Natural killer cell (primary cell): ENCODE measurements at regions not wholly inside any gene's neighbourhood (a gene's known extent, or its start where the extent isn't known, plus 50 kb on each side); places are given as distances from the start of the nearest gene placed in this dataset.

Source experiments
- ATAC-seq, 3 donors: fragments of 150-1000 bp in 2 of 3; fragments of 200-7000 bp in 1 of 3; cut with Tn5 transposase; 1 replicate in 1 of 3; 2 replicates in 2 of 3; pipeline ENCODE4 v1.10.0; 2021; ENCODE audit warnings: mild to moderate bottlenecking in 2 of 3, moderate library complexity in 2 of 3
- DNase-seq, 2 donors: peaks; one replicate each; pipeline versions ENCODE4 v3.0.0 to v3.0.0-alpha.2; 2013 to 2021; ENCODE audit warnings: mixed read lengths in 1 of 2
- H3K27ac ChIP-seq: one replicate; pipeline ENCODE4 v1.5.1; 2013; ENCODE audit warnings: mild to moderate bottlenecking, low read length
- H3K27me3 ChIP-seq: one replicate; pipeline ENCODE4 v1.6.1; 2013; ENCODE audit warnings: low read length; ENCODE audit not compliant: control insufficient read depth, insufficient read depth
- H3K36me3 ChIP-seq: one replicate; pipeline ENCODE4 v1.6.1; 2013; ENCODE audit warnings: low read length; ENCODE audit not compliant: control insufficient read depth, insufficient read depth
- H3K4me1 ChIP-seq: one replicate; pipeline ENCODE4 v1.6.1; 2013; ENCODE audit warnings: low read length; ENCODE audit not compliant: control insufficient read depth, insufficient read depth
- H3K4me3 ChIP-seq: one replicate; pipeline ENCODE4 v1.5.1; 2013; ENCODE audit warnings: low read length
- H3K9me3 ChIP-seq: one replicate; pipeline ENCODE4 v1.6.1; 2013; ENCODE audit warnings: low read length; ENCODE audit not compliant: control insufficient read depth, insufficient read depth
- H3K27ac Mint-ChIP-seq, 2 donors: one replicate each; pipeline ENCODE4 v1.8.0; 2022; ENCODE audit warnings: mild to moderate bottlenecking in 2 of 2, mixed read lengths in 2 of 2, moderate library complexity in 1 of 2
- H3K27me3 Mint-ChIP-seq, 2 donors: one replicate each; pipeline ENCODE4 v1.8.0; 2022; ENCODE audit warnings: low read depth in 2 of 2, mixed read lengths in 2 of 2
- H3K36me3 Mint-ChIP-seq: one replicate; pipeline ENCODE4 v1.8.0; 2022; ENCODE audit warnings: mixed read lengths
- H3K4me1 Mint-ChIP-seq, 2 donors: one replicate each; pipeline ENCODE4 v1.8.0; 2022; ENCODE audit warnings: mixed read lengths in 2 of 2
- H3K4me3 Mint-ChIP-seq: one replicate; pipeline ENCODE4 v1.8.0; 2022; ENCODE audit warnings: mild to moderate bottlenecking, moderate library complexity, mixed read lengths
- H3K9me3 Mint-ChIP-seq, 2 donors: one replicate each; pipeline ENCODE4 v1.8.0; 2022; ENCODE audit warnings: mixed read lengths in 2 of 2
- CTCF ChIP-seq: fragments of 200-600 bp; IDR thresholded peaks from one replicate; pipeline ENCODE4 v1.8.0; 2022; ENCODE audit warnings: antibody characterized with exemption
- WGBS: methylation state at CpG from one replicate; pipeline ENCODE4 v1.1.7; 2013; ENCODE audit warnings: missing lambda C conversion rate; ENCODE audit not compliant: insufficient coverage; 5-methylcytosine and 5-hydroxymethylcytosine counted together
- intact Hi-C: fragments of 100-400 bp; cut with micrococcal nuclease; formaldehyde crosslinking; loops from one replicate; pipeline ENCODE4 v1.14.2; 2022

GRCh38 chr5:12392246-12392645, 488.0 kb upstream of the CTNND2 start:
- Histone ChIP-seq H3K4me3 (no peak overlapping the region), H3K36me3 (no peaks in the 10 kb centered on the region), H3K27ac (no peak overlapping the region), H3K27me3 (no peaks in the 10 kb centered on the region), H3K4me1 (no peaks in the 10 kb centered on the region), H3K9me3 (no peaks in the 10 kb centered on the region)
- Mint-ChIP-seq H3K4me1 (no peaks in the 10 kb centered on the region), H3K36me3 (no peaks in the 10 kb centered on the region), H3K4me3 (no peak overlapping the region), H3K9me3 (peaks cover 3 to 6% of the 10 kb centered on the region in 2 donors), H3K27ac (no peak overlapping the region), H3K27me3 (no peaks in the 10 kb centered on the region)
- TF ChIP-seq CTCF = no peak
- DNase-seq (no peak), ATAC-seq (no peak)
- WGBS = 70% methylated on average over 1 of the region's 1 CpG
- intact Hi-C loops = no loop called here

- Mint-ChIP-seq H3K36me3 (peaks cover 20% of the 10 kb centered on the region), H3K4me3 (no peak overlapping the region), H3K27me3 (no peaks in the 10 kb centered on the region), H3K27ac (no peak overlapping the region), H3K4me1 (no peaks in the 10 kb centered on the region), H3K9me3 (peaks cover 9 to 35% of the 10 kb centered on the region in 2 donors)
- no peak for ATAC-seq
- Histone ChIP-seq H3K36me3 (no peaks in the 10 kb centered on the region), H3K4me1 (no peaks in the 10 kb centered on the region), H3K4me3 (no peak overlapping the region), H3K9me3 (peaks cover 11% of the 10 kb centered on the region), H3K27me3 (no peaks in the 10 kb centered on the region), H3K27ac (no peak overlapping the region)
- TF ChIP-seq CTCF = no peak
- intact Hi-C loops = no loop called here
- 62% methylated on average over 1 of the region's 1 CpG for WGBS
- DNase-seq = no peak
Observed at GRCh38 chr5:12385095-12385494, 480.8 kb upstream of the CTNND2 start.

- H3K9me3 ChIP-seq = peaks cover 11% of the 10 kb centered on the region
- ATAC-seq = no peak
- 82% methylated on average over 4 of the region's 5 CpGs for WGBS
- intact Hi-C loops = no loop called here
- no peaks in the 10 kb centered on the region for H3K36me3 ChIP-seq
- no peak for TF ChIP-seq CTCF
- Mint-ChIP-seq H3K4me3 (no peak overlapping the region), H3K4me1 (no peaks in the 10 kb centered on the region), H3K27me3 (no peaks in the 10 kb centered on the region), H3K36me3 (peaks cover 20% of the 10 kb centered on the region), H3K9me3 (peaks cover 15 to 41% of the 10 kb centered on the region in 2 donors), H3K27ac (no peak overlapping the region)
- no peak overlapping the region for H3K27ac ChIP-seq
- DNase-seq = no peak
- H3K27me3 ChIP-seq = no peaks in the 10 kb centered on the region
- no peaks in the 10 kb centered on the region for H3K4me1 ChIP-seq
- H3K4me3 ChIP-seq = no peak overlapping the region
Observed at GRCh38 chr5:12384005-12384404, 479.8 kb upstream of the CTNND2 start.

GRCh38 chr5:12367973-12368372, 463.7 kb upstream of the CTNND2 start:
- ATAC-seq = no peak
- Mint-ChIP-seq H3K4me3 (no peak overlapping the region), H3K36me3 (no peaks in the 10 kb centered on the region), H3K27me3 (no peaks in the 10 kb centered on the region), H3K27ac (no peak overlapping the region), H3K4me1 (no peaks in the 10 kb centered on the region), H3K9me3 (peaks cover 3 to 7% of the 10 kb centered on the region in 2 donors)
- H3K4me1 ChIP-seq = no peaks in the 10 kb centered on the region
- H3K4me3 ChIP-seq = no peak overlapping the region
- H3K27me3 ChIP-seq = no peaks in the 10 kb centered on the region
- H3K36me3 ChIP-seq = no peaks in the 10 kb centered on the region
- 70% methylated on average over 2 of the region's 4 CpGs for WGBS
- no peaks in the 10 kb centered on the region for H3K9me3 ChIP-seq
- DNase-seq = no peak
- intact Hi-C loops = no loop called here
- TF ChIP-seq CTCF = no peak
- H3K27ac ChIP-seq = no peak overlapping the region
